Endothelial cell of umbilical vein (primary cell): ENCODE measurements at regions not wholly inside any gene's neighbourhood (a gene's known extent, or its start where the extent isn't known, plus 50 kb on each side); places are given as distances from the start of the nearest gene placed in this dataset.

Experiments
- BruUV-seq: library from RNA; stranded (reverse); fragments of 400-500 nt; replicated peaks from 2 replicates; lab custom pipeline; 2021; lab: Mats Ljungman, UMichigan
- CTCF ChIA-PET: fragments of 300-600, 350-600 bp; sonication (Branson Sonifier 250); formaldehyde crosslinking; loops from one replicate; lab custom pipeline; 2021; ENCODE audit warnings: antibody characterized with exemption, inconsistent platforms; lab: Charles Lee
- POLR2A ChIA-PET: fragments of 300-600, 350-600 bp; sonication (Branson Sonifier 250); formaldehyde crosslinking; loops from one replicate; lab custom pipeline; 2021; ENCODE audit warnings: antibody characterized with exemption, inconsistent platforms; lab: Charles Lee
- DNase-seq: peaks from one replicate; pipeline ENCODE4 v3.0.0-alpha.2; 2011; ENCODE audit warnings: low read depth, low spot score
- FAIRE-seq: peaks from 2 replicates; lab custom pipeline; 2011; peaks lifted over from hg19 to GRCh38; lab: Jason Lieb, UNC
- H2AFZ ChIP-seq: 2 replicates; pipeline ENCODE4 v1.6.0; 2012; ENCODE audit warnings: low read depth, low read length, control low read depth, inconsistent platforms
- H3K27ac ChIP-seq: 2 replicates; pipeline ENCODE4 v1.5.1; 2011; ENCODE audit warnings: low read depth, mild to moderate bottlenecking, control low read depth, low read length, moderate library complexity; ENCODE audit not compliant: insufficient read depth
- H3K27me3 ChIP-seq, 2 experiments: 2 replicates each; pipeline versions ENCODE4 v1.6.0 to v1.6.1; 2011; ENCODE audit warnings: low read length in 2 of 2, mixed read lengths in 1 of 2; ENCODE audit not compliant: control insufficient read depth in 2 of 2, insufficient read depth in 2 of 2
- H3K36me3 ChIP-seq, 2 experiments: 2 replicates in 1 of 2; 3 replicates in 1 of 2; pipeline ENCODE4 v1.5.1; 2011; ENCODE audit warnings: low read length in 2 of 2, mild to moderate bottlenecking in 1 of 2, moderate library complexity in 1 of 2; ENCODE audit not compliant: control insufficient read depth in 2 of 2, insufficient read depth in 2 of 2; ENCODE audit errors: extremely low read depth in 1 of 2
- H3K4me1 ChIP-seq: 3 replicates; pipeline ENCODE4 v1.5.1; 2011; ENCODE audit warnings: mild to moderate bottlenecking, low read length; ENCODE audit not compliant: control insufficient read depth, insufficient read depth; ENCODE audit errors: extremely low read depth
- H3K4me2 ChIP-seq: 2 replicates; pipeline ENCODE4 v1.6.1; 2011; ENCODE audit warnings: low read length, control low read depth, mixed read lengths; ENCODE audit not compliant: insufficient read depth
- H3K4me3 ChIP-seq, 3 experiments: fragments of 200-600 bp in 1 of 3; sonication (generic), shearing (Covaris generic) in 1 of 3; replicated peaks in 1 of 3; 2 replicates each; pipeline ENCODE4 v1.5.1; 2011 to 2016; ENCODE audit warnings: control low read depth in 3 of 3, low read length in 3 of 3, mild to moderate bottlenecking in 2 of 3, inconsistent platforms in 1 of 3, low read depth in 1 of 3, moderate library complexity in 1 of 3; ENCODE audit not compliant: insufficient read depth in 1 of 3
- H3K79me2 ChIP-seq: 2 replicates; pipeline ENCODE4 v1.6.0; 2012; ENCODE audit warnings: low read length, inconsistent platforms; ENCODE audit not compliant: control insufficient read depth, insufficient read depth
- H3K9ac ChIP-seq: replicated peaks from 2 replicates; pipeline ENCODE3; 2011; ENCODE audit warnings: low read length, control low read depth; ENCODE audit not compliant: insufficient read depth; ENCODE audit errors: extremely low read depth
- H3K9me1 ChIP-seq: replicated peaks from 3 replicates; pipeline ENCODE4 v1.6.0; 2011; ENCODE audit warnings: mild to moderate bottlenecking, low read length; ENCODE audit not compliant: control insufficient read depth, insufficient read depth; ENCODE audit errors: extremely low read depth
- H3K9me3 ChIP-seq: replicated peaks from 2 replicates; pipeline ENCODE4 v1.5.1; 2012; ENCODE audit warnings: low read length, inconsistent platforms; ENCODE audit not compliant: control insufficient read depth, insufficient read depth
- H4K20me1 ChIP-seq: replicated peaks from 2 replicates; pipeline ENCODE3; 2011; ENCODE audit warnings: mild to moderate bottlenecking, low read length; ENCODE audit not compliant: control insufficient read depth, insufficient read depth; ENCODE audit errors: extremely low read depth
- EZH2 ChIP-seq: IDR thresholded peaks from 2 replicates; pipeline ENCODE4 v1.6.1; 2012; ENCODE audit warnings: borderline replicate concordance, low read depth, mild to moderate bottlenecking, moderate library complexity, low read length, inconsistent platforms; ENCODE audit not compliant: severe bottlenecking
- FOS ChIP-seq: IDR thresholded peaks from 2 replicates; pipeline ENCODE4 v1.6.1; 2011; ENCODE audit warnings: mild to moderate bottlenecking, low read length, moderate library complexity, borderline replicate concordance; ENCODE audit not compliant: insufficient read depth
- GATA2 ChIP-seq: IDR thresholded peaks from 2 replicates; pipeline ENCODE4 v1.7.0; 2011; ENCODE audit warnings: low read depth, mild to moderate bottlenecking, moderate library complexity, mixed read lengths, low read length; ENCODE audit not compliant: insufficient read length, insufficient read depth
- JUN ChIP-seq: IDR thresholded peaks from 2 replicates; pipeline ENCODE4 v1.6.1; 2011; ENCODE audit warnings: borderline replicate concordance, low read depth; ENCODE audit not compliant: insufficient read length, insufficient read depth
- MYC ChIP-seq: IDR thresholded peaks from one replicate; pipeline ENCODE4 v1.6.1; 2011; ENCODE audit warnings: mild to moderate bottlenecking, low read depth, low read length
- POLR2A ChIP-seq: IDR thresholded peaks from 2 replicates; pipeline ENCODE4 v1.6.1; 2012; ENCODE audit warnings: low read depth, mild to moderate bottlenecking, control low read depth, low read length
- POLR2AphosphoS5 ChIP-seq: IDR thresholded peaks from 2 replicates; pipeline ENCODE4 v1.6.1; 2012; ENCODE audit warnings: low read depth, mild to moderate bottlenecking, control low read depth, low read length, moderate library complexity; ENCODE audit not compliant: insufficient read depth
- dilution Hi-C: fragments of 300-500 bp; cut with MboI; formaldehyde crosslinking; loops from one replicate; pipeline ENCODE4 v1.15.0; 2019; ENCODE audit warnings: low sequenced_read_pairs; ENCODE audit not compliant: extremely low pct_ligation_motif_present
- intact Hi-C: fragments of 100-400 bp; cut with micrococcal nuclease; formaldehyde crosslinking; loops from one replicate; pipeline ENCODE4 v1.10.0; 2022
- TF ChIP-seq, protein P1 (sequence below): IDR thresholded peaks from 2 replicates; pipeline ENCODE4 v1.6.1; 2011; ENCODE audit not compliant: insufficient read depth, insufficient read length
- TF ChIP-seq, protein P2 (sequence below), 2 donors: IDR thresholded peaks; 1 replicate in 1 of 2; 2 replicates in 1 of 2; pipeline ENCODE4 v1.5.1; 2011; ENCODE audit warnings: low read length in 2 of 2, mild to moderate bottlenecking in 2 of 2, moderate library complexity in 2 of 2, control low read depth in 1 of 2, inconsistent platforms in 1 of 2, low read depth in 1 of 2; ENCODE audit not compliant: insufficient read depth in 1 of 2; ENCODE audit errors: extremely low read depth in 1 of 2

DNA sequence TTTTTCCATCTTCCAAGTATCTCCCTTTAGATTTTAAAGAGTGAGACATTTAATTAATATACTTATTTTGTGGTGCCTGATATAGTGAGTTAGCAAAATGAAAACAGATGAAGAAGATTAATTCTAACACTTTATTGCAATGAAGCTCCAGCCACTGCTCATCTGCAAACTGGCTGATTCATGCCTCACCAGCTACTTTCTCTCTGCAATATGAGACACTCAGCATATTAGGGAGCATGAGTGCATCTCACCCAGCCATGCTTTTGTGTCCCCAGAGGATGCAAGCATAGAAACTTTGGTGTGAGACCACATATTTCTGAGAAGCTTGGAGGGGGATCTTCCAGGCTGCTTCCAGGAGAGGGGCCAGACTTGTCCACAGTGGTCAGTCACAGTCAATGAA is 148.6 kb downstream of the BMP4 start:
- no peaks in the 10 kb centered on the region for H3K27me3 ChIP-seq
- FAIRE-seq (no peak), DNase-seq (no peak)
- H3K79me2 ChIP-seq = no peaks in the 10 kb centered on the region
- no peak overlapping the region for H3K4me2 ChIP-seq
- intact Hi-C loops = no loop called here
- H3K27ac ChIP-seq = no peak overlapping the region
- no peaks in the 10 kb centered on the region for H3K4me1 ChIP-seq
- no peak overlapping the region for H3K9ac ChIP-seq
- no peak overlapping the region for H3K4me3 ChIP-seq
- ChIA-PET POLR2A (no interaction called here), CTCF (interaction anchor here (0.7 to 1.3 kb wide), 8 partner anchors 11 to 521 kb away, joined by 3 to 5 read pairs (median 4); no protein-coding TSS in a partner anchor)
- H3K36me3 ChIP-seq = no peaks in the 10 kb centered on the region
- dilution Hi-C loops = no loop called here
- no TSS peak for BruUV-seq
- no peak for TF ChIP-seq POLR2A
- TF ChIP-seq MYC = no peak
- TF ChIP-seq, protein P1, sequence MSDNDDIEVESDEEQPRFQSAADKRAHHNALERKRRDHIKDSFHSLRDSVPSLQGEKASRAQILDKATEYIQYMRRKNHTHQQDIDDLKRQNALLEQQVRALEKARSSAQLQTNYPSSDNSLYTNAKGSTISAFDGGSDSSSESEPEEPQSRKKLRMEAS = no peak
- TF ChIP-seq, protein P2, sequence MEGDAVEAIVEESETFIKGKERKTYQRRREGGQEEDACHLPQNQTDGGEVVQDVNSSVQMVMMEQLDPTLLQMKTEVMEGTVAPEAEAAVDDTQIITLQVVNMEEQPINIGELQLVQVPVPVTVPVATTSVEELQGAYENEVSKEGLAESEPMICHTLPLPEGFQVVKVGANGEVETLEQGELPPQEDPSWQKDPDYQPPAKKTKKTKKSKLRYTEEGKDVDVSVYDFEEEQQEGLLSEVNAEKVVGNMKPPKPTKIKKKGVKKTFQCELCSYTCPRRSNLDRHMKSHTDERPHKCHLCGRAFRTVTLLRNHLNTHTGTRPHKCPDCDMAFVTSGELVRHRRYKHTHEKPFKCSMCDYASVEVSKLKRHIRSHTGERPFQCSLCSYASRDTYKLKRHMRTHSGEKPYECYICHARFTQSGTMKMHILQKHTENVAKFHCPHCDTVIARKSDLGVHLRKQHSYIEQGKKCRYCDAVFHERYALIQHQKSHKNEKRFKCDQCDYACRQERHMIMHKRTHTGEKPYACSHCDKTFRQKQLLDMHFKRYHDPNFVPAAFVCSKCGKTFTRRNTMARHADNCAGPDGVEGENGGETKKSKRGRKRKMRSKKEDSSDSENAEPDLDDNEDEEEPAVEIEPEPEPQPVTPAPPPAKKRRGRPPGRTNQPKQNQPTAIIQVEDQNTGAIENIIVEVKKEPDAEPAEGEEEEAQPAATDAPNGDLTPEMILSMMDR (IDR thresholded peaks at IDR 0.05; ENCODE audit: extremely low read depth in 1 of 2, insufficient read depth in 1 of 2, low read depth in 1 of 2, low read length in 2 of 2) = no peak
- TF ChIP-seq GATA2 = no peak
- TF ChIP-seq POLR2AphosphoS5 = no peak
- TF ChIP-seq EZH2 = no peak
- TF ChIP-seq JUN = no peak
- no peak for TF ChIP-seq FOS
- H3K9me1 ChIP-seq = no peaks in the 10 kb centered on the region
- no peak overlapping the region for H2AFZ ChIP-seq
- H4K20me1 ChIP-seq = no peaks in the 10 kb centered on the region
- no peaks in the 10 kb centered on the region for H3K9me3 ChIP-seq
